Common myeloid progenitor, CD34-positive (primary cell): ENCODE measurements at regions not wholly inside any gene's neighbourhood (a gene's known extent, or its start where the extent isn't known, plus 50 kb on each side); places are given as distances from the start of the nearest gene placed in this dataset.

ENCODE experiments used
- CTCF ChIA-PET: fragments of 350-600 bp; sonication (Branson Sonifier 250); formaldehyde crosslinking; loops from one replicate; lab custom pipeline; 2021; ENCODE audit warnings: antibody characterized with exemption; lab: Charles Lee
- POLR2A ChIA-PET: fragments of 350-600 bp; sonication (Branson Sonifier 250); formaldehyde crosslinking; loops from one replicate; lab custom pipeline; 2021; ENCODE audit warnings: antibody characterized with exemption; lab: Charles Lee
- DNase-seq, 3 donors: peaks; one replicate each; pipeline versions ENCODE4 v3.0.0 to v3.0.0-alpha.2; 2013
- H3K27ac ChIP-seq, 2 experiments: 1 replicate in 1 of 2; 2 replicates in 1 of 2; pipeline ENCODE4 v1.7.0; 2013; ENCODE audit warnings: inconsistent platforms in 2 of 2, low read length in 2 of 2, mild to moderate bottlenecking in 2 of 2, low read depth in 1 of 2, moderate library complexity in 1 of 2; ENCODE audit not compliant: severe bottlenecking in 2 of 2, insufficient read depth in 1 of 2, poor library complexity in 1 of 2
- H3K27me3 ChIP-seq, 5 experiments: replicated peaks in 2 of 5; 1 replicate in 3 of 5; 2 replicates in 2 of 5; pipeline versions ENCODE4 v1.6.1 to v1.7.0; 2013; ENCODE audit warnings: low read length in 4 of 5, mild to moderate bottlenecking in 2 of 5, moderate library complexity in 2 of 5, inconsistent platforms in 1 of 5; ENCODE audit not compliant: insufficient read depth in 5 of 5, control insufficient read depth in 4 of 5
- H3K36me3 ChIP-seq, 4 experiments: 1 replicate in 2 of 4; 2 replicates in 2 of 4; pipeline versions ENCODE4 v1.6.1 to v1.7.0; 2013; ENCODE audit warnings: low read length in 3 of 4, control low read depth in 1 of 4, mild to moderate bottlenecking in 1 of 4; ENCODE audit not compliant: control insufficient read depth in 4 of 4, insufficient read depth in 4 of 4
- H3K4me1 ChIP-seq, 4 experiments: 1 replicate in 3 of 4; 2 replicates in 1 of 4; pipeline versions ENCODE4 v1.6.1 to v1.7.1; 2013; ENCODE audit warnings: low read length in 3 of 4, mild to moderate bottlenecking in 3 of 4, control low read depth in 1 of 4, inconsistent platforms in 1 of 4, moderate library complexity in 1 of 4; ENCODE audit not compliant: control insufficient read depth in 4 of 4, insufficient read depth in 4 of 4; ENCODE audit errors: control extremely low read depth in 1 of 4
- H3K4me3 ChIP-seq, 7 experiments: 1 replicate in 4 of 7; 2 replicates in 3 of 7; pipeline versions ENCODE4 v1.5.1 to v1.7.0; 2013; ENCODE audit warnings: mild to moderate bottlenecking in 7 of 7, low read length in 6 of 7, moderate library complexity in 6 of 7, inconsistent platforms in 2 of 7, low read depth in 2 of 7, control low read depth in 1 of 7; ENCODE audit not compliant: insufficient read depth in 4 of 7, control insufficient read depth in 1 of 7; ENCODE audit errors: extremely low read depth in 1 of 7
- H3K9me3 ChIP-seq, 5 experiments: 1 replicate in 4 of 5; 2 replicates in 1 of 5; pipeline versions ENCODE4 v1.6.1 to v1.7.1; 2013; ENCODE audit warnings: low read length in 4 of 5, mild to moderate bottlenecking in 2 of 5, inconsistent platforms in 1 of 5, low read depth in 1 of 5, moderate library complexity in 1 of 5; ENCODE audit not compliant: control insufficient read depth in 4 of 5, insufficient read depth in 2 of 5; ENCODE audit errors: control extremely low read depth in 1 of 5
- WGBS: methylation state at CpG from one replicate; pipeline ENCODE4 v1.1.5; 2013; ENCODE audit not compliant: insufficient coverage; 5-methylcytosine and 5-hydroxymethylcytosine counted together

GRCh38 chr5:99835791-99836190, 699.4 kb upstream of the FAM174A start:
- no peaks in the 10 kb centered on the region for H3K9me3 ChIP-seq
- POLR2A ChIA-PET: no interaction called here
- WGBS: 97% methylated on average over 4 of the region's 4 CpGs

DNA sequence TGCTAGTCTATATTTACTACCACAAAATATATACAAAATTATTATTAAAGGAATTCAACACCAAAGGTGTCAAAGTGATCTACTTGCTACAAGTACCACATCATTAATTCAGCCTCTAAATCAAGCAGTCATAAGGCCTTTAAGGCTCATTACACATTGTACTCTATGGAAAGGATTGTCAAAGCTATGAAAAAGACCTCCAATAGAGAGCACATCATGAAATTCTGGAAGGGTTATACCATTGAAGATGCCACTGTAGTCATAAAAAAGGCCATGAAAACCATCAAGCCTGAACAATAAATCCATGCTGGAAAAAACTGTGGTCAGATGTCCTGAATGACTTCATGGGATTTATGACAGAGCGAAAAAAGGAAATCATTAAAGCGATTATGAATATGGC, 708.0 kb upstream of the FAM174A start:
- CTCF ChIA-PET: no interaction called here
- WGBS: 100% methylated on average over 2 of the region's 2 CpGs
- no peak overlapping the region for H3K4me3 ChIP-seq

More at GRCh38 chr5:99835791-99836190, 699.4 kb upstream of the FAM174A start:
- H3K4me3 ChIP-seq: no peak overlapping the region
- no peaks in the 10 kb centered on the region for H3K27me3 ChIP-seq
- CTCF ChIA-PET: no interaction called here
- no peaks in the 10 kb centered on the region for H3K4me1 ChIP-seq
- no peaks in the 10 kb centered on the region for H3K36me3 ChIP-seq
- no peak for DNase-seq
- H3K27ac ChIP-seq: no peak overlapping the region

GRCh38 chr5:99817796-99818195, 717.4 kb upstream of the FAM174A start:
- ChIA-PET CTCF (no interaction called here), POLR2A (no interaction called here)
- DNase-seq: no peak
- Histone ChIP-seq H3K9me3 (no peaks in the 10 kb centered on the region), H3K27me3 (no peaks in the 10 kb centered on the region), H3K4me1 (no peaks in the 10 kb centered on the region), H3K4me3 (no peak overlapping the region), H3K27ac (no peak overlapping the region), H3K36me3 (no peaks in the 10 kb centered on the region)
- WGBS: 99% methylated on average over 10 of the region's 17 CpGs

More for the DNA sequence above, 708.0 kb upstream of the FAM174A start:
- Histone ChIP-seq H3K36me3 (no peaks in the 10 kb centered on the region), H3K27ac (no peak overlapping the region), H3K4me1 (no peaks in the 10 kb centered on the region), H3K27me3 (no peaks in the 10 kb centered on the region), H3K9me3 (no peaks in the 10 kb centered on the region)
- POLR2A ChIA-PET: no interaction called here
- DNase-seq: no peak

- no peak overlapping the region for H3K4me3 ChIP-seq
- no peak overlapping the region for H3K27ac ChIP-seq
- H3K4me1 ChIP-seq: no peaks in the 10 kb centered on the region
- H3K36me3 ChIP-seq: no peaks in the 10 kb centered on the region
- DNase-seq: no peak
- POLR2A ChIA-PET: no interaction called here
- H3K9me3 ChIP-seq: no peaks in the 10 kb centered on the region
- H3K27me3 ChIP-seq: no peaks in the 10 kb centered on the region
- CTCF ChIA-PET: no interaction called here
- WGBS: 43% methylated on average over 1 of the region's 3 CpGs
Observed at GRCh38 chr5:99814321-99815063, 720.7 kb upstream of the FAM174A start.

DNA sequence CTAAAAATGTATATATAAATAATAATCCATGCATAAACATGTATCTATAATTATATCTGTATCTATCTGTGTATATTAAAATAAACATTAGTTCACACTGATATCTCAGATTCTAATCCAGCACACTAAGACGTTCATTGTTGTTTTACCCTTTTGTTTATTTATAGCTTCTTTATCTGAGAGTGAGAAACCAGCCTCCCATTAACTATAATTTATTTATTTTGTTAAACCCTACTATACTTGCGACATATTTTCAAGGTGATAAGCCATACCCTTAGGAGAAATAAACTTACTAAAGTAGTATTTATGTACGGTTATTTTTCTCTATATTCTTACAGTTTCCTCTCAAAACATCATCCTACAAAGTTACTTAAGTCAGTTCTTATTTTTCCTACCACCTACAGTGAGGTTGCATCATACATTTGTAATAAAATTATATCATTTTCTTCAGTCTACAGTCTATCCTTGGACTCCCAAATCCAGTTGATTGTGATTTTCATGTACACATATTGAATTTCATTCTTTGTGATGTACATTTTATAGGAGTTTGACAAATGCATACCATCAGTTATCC, 726.4 kb upstream of the FAM174A start:
- no peak overlapping the region for H3K4me3 ChIP-seq
- POLR2A ChIA-PET: no interaction called here
- no peaks in the 10 kb centered on the region for H3K4me1 ChIP-seq
- CTCF ChIA-PET: no interaction called here
- no peak for DNase-seq
- no peak overlapping the region for H3K27ac ChIP-seq
- no peaks in the 10 kb centered on the region for H3K36me3 ChIP-seq
- H3K27me3 ChIP-seq: no peaks in the 10 kb centered on the region
- no peaks in the 10 kb centered on the region for H3K9me3 ChIP-seq
- 90% methylated on average over 2 of the region's 3 CpGs for WGBS

- POLR2A ChIA-PET: no interaction called here
- Histone ChIP-seq H3K36me3 (no peaks in the 10 kb centered on the region), H3K27ac (no peak overlapping the region), H3K4me3 (no peak overlapping the region), H3K4me1 (no peaks in the 10 kb centered on the region), H3K27me3 (no peaks in the 10 kb centered on the region), H3K9me3 (no peaks in the 10 kb centered on the region)
- CTCF ChIA-PET: no interaction called here
- DNase-seq: no peak
Observed at GRCh38 chr5:99807346-99807745, 727.8 kb upstream of the FAM174A start.

GRCh38 chr5:99795031-99795430, 740.1 kb upstream of the FAM174A start:
- ChIA-PET POLR2A (no interaction called here), CTCF (no interaction called here)
- 100% methylated on average over 1 of the region's 2 CpGs for WGBS
- Histone ChIP-seq H3K9me3 (no peaks in the 10 kb centered on the region), H3K27me3 (no peaks in the 10 kb centered on the region), H3K27ac (no peak overlapping the region), H3K4me1 (no peaks in the 10 kb centered on the region), H3K4me3 (no peak overlapping the region), H3K36me3 (no peaks in the 10 kb centered on the region)
- no peak for DNase-seq
